Body of pancreas (tissue), 4 donors: ENCODE measurements at regions not wholly inside any gene's neighbourhood (a gene's known extent, or its start where the extent isn't known, plus 50 kb on each side); places are given as distances from the start of the nearest gene placed in this dataset.
"Not testable (repeated sequence)": the region's sequence is repeated elsewhere in the genome, so short reads cannot be mapped to it uniquely, and the experiment has no call there.

Source experiments
- ATAC-seq: fragments of 150-250 bp; one replicate; pipeline ENCODE4 v1.9.1; 2016
- DNase-seq, 4 donors: peaks; one replicate each; pipeline ENCODE4 v3.0.0-alpha.2; 2019
- H3K27ac ChIP-seq, 4 donors: fragments of 200-600 bp; sonication (generic); 1 replicate in 3 of 4; 2 replicates in 1 of 4; pipeline versions ENCODE4 v1.5.1 to v1.6.1; 2016 to 2019; ENCODE audit warnings: mild to moderate bottlenecking in 1 of 4, mixed read lengths in 1 of 4, moderate library complexity in 1 of 4
- H3K27me3 ChIP-seq, 2 donors: fragments of 200-600 bp; sonication (generic); one replicate each; pipeline ENCODE4 v1.6.0; 2016; ENCODE audit warnings: mild to moderate bottlenecking in 1 of 2
- H3K36me3 ChIP-seq, 2 donors: fragments of 200-600 bp; sonication (generic); replicated peaks in 1 of 2; 2 replicates each; pipeline ENCODE4 v1.5.1; 2016; ENCODE audit warnings: low read depth in 2 of 2; ENCODE audit not compliant: insufficient read depth in 1 of 2
- H3K4me1 ChIP-seq: fragments of 200-600 bp; sonication (generic); one replicate; pipeline ENCODE4 v1.6.0; 2016
- H3K4me3 ChIP-seq, 2 donors: fragments of 200-600 bp; sonication (generic); 1 replicate in 1 of 2; 2 replicates in 1 of 2; pipeline ENCODE4 v1.5.1; 2016 to 2019
- H3K9me3 ChIP-seq, 3 donors: fragments of 200-600 bp; sonication (generic); 1 replicate in 2 of 3; 2 replicates in 1 of 3; pipeline ENCODE4 v1.5.1; 2016
- POLR2A ChIP-seq, 3 donors: fragments of 450-650 bp; IDR thresholded peaks; one replicate each; pipeline ENCODE4 v1.6.1; 2016; ENCODE audit warnings: antibody characterized with exemption in 3 of 3, mild to moderate bottlenecking in 2 of 3
- WGBS, 2 donors: methylation state at CpG; one replicate each; pipeline ENCODE4 v1.1.5; 2017; 5-methylcytosine and 5-hydroxymethylcytosine counted together
- intact Hi-C: fragments of 100-400 bp; cut with DNase I; formaldehyde crosslinking; loops from one replicate; pipeline ENCODE4 v1.15.1; 2023
- TF ChIP-seq, protein P1 (sequence below), 7 experiments: fragments of 450-650 bp in 4 of 7; fragments of 200-600 bp in 3 of 7; sonication (generic) in 3 of 7; IDR thresholded peaks; one replicate each; pipeline ENCODE4 v1.5.1; 2016 to 2019; ENCODE audit warnings: antibody characterized with exemption in 7 of 7

DNA sequence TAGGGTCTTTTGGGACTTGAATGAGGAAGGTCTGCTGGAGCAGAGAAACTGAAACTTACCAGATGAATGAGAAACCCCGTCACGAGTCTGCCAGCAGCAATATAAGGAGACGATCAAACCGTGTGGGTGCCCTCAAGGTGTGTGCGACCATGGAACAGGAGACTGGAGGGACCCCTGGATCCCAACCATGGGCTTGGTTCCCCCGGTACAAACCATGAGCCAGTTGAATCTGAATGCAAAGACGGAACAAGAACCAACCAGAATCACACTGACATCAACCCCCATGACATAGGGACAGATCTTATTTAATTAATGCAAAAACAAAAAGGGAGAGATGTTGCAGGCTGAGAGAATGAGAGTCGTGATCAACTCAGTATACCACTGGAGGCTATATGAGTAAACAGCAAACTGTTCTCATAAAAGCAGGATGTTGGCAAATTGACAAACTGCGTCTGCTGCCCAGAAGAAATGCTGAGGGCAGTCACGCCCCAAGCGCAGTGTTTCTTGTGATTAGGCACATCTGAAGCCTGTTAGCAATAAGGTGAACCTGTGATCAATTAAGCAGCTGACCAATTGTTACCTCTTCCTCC is 475.5 kb upstream of the ACO1 start:
- no peaks in the 10 kb centered on the region for H3K36me3 ChIP-seq
- no peak overlapping the region for H3K27ac ChIP-seq
- H3K4me1 ChIP-seq = no peaks in the 10 kb centered on the region
- TF ChIP-seq POLR2A (IDR thresholded peaks at IDR 0.05) = no peak
- TF ChIP-seq, protein P1, sequence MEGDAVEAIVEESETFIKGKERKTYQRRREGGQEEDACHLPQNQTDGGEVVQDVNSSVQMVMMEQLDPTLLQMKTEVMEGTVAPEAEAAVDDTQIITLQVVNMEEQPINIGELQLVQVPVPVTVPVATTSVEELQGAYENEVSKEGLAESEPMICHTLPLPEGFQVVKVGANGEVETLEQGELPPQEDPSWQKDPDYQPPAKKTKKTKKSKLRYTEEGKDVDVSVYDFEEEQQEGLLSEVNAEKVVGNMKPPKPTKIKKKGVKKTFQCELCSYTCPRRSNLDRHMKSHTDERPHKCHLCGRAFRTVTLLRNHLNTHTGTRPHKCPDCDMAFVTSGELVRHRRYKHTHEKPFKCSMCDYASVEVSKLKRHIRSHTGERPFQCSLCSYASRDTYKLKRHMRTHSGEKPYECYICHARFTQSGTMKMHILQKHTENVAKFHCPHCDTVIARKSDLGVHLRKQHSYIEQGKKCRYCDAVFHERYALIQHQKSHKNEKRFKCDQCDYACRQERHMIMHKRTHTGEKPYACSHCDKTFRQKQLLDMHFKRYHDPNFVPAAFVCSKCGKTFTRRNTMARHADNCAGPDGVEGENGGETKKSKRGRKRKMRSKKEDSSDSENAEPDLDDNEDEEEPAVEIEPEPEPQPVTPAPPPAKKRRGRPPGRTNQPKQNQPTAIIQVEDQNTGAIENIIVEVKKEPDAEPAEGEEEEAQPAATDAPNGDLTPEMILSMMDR (IDR thresholded peaks at IDR 0.05) = no peak
- WGBS, 2 donors = 58 to 67% methylated on average over 11 of the region's 11 CpGs
- intact Hi-C loops = no loop called here
- DNase-seq (no peak), ATAC-seq (no peak)
- H3K9me3 ChIP-seq = no peaks in the 10 kb centered on the region
- no peak overlapping the region for H3K4me3 ChIP-seq
- H3K27me3 ChIP-seq = no peaks in the 10 kb centered on the region

DNA sequence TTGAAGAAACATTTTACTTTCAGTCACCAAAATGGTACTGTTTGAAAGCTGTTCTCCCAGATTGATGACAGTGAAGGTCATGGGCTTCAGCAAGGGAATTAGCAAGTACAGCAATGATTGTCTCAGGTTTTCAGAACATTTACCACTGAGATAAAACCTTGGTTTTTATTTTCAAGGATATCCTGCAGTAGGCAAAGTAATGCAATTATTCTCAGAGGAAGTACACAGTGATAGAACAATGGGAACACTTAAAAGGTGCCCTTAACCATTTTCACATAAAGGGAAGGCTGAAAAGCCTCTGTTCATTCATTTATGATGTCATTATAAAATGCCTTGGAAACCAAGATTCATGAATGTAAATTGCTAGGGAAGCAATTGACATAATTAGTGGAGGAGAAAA is 471.8 kb upstream of the ACO1 start:
- Histone ChIP-seq H3K27me3 (no peaks in the 10 kb centered on the region), H3K36me3 (no peaks in the 10 kb centered on the region), H3K9me3 (no peaks in the 10 kb centered on the region), H3K27ac (no peak overlapping the region), H3K4me3 (no peak overlapping the region), H3K4me1 (no peaks in the 10 kb centered on the region)
- no peak for DNase-seq
- no peak for ATAC-seq
- TF ChIP-seq, protein P1 (IDR thresholded peaks at IDR 0.05) = no peak
- no peak for TF ChIP-seq POLR2A (IDR thresholded peaks at IDR 0.05)
- intact Hi-C loops = no loop called here

DNA sequence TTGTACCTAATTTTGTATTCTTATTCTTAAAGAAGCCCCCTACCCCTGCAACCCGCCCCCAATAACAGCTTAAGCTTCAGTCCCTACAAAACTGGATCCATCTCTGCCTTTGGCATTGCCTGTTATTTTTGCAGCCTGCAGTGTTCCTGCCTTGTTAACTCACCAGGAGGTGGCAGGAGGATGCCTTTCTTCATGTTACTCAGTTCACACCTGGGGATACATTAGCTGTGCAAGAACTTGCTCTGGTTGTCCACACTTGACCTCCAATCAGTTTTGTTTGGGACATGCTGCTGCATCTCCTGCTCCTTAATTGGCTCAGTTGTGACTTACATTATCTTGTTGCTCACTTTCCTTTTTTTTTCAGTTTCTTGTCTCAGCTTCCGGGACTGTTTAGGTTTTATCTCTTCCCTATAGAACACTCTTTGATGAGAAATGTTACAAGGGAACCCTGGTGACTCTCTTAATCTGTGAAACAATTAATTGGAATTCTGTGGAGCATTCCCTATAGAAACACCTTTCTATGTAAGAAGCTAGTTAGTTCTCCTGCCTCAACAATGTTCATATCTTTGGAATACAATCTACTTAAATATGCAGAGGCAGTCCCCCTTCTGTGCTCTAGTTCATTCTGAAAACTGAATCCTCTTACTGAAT is 467.7 kb upstream of the ACO1 start:
- H3K27me3 ChIP-seq = no peaks in the 10 kb centered on the region
- 17 to 30% methylated on average over 2 of the region's 2 CpGs for WGBS, 2 donors
- no peaks in the 10 kb centered on the region for H3K36me3 ChIP-seq
- DNase-seq (no peak), ATAC-seq (no peak)
- TF ChIP-seq POLR2A (IDR thresholded peaks at IDR 0.05) = no peak
- TF ChIP-seq, protein P1 (IDR thresholded peaks at IDR 0.05) = no peak
- intact Hi-C loops = no loop called here
- no peak overlapping the region for H3K4me3 ChIP-seq
- no peaks in the 10 kb centered on the region for H3K4me1 ChIP-seq
- no peak overlapping the region for H3K27ac ChIP-seq
- no peaks in the 10 kb centered on the region for H3K9me3 ChIP-seq

DNA sequence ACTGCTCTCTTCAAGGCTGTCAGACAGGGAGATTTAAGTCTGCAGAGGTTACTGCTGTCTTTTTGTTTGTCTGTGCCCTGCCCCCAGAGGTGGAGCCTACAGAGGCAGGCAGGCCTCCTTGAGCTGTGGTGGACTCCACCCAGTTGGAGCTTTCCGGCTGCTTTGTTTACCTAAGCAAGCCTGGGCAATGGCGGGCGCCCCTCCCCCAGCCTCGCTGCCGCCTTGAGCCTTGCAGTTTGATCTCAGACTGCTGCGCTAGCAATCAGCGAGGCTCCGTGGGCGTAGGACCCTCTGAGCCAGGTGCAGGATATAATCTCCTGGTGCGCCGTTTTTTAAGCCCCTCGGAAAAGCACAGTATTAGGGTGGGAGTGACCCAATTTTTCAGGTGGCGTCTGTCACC is 446.7 kb upstream of the ACO1 start:
- WGBS, 2 donors = 80 to 88% methylated on average over 8 to 13 of the region's 13 CpGs
- ATAC-seq, H3K27ac ChIP-seq, H3K4me3 ChIP-seq, intact Hi-C loops, H3K36me3 ChIP-seq, H3K27me3 ChIP-seq, H3K9me3 ChIP-seq, H3K4me1 ChIP-seq, DNase-seq: not testable (repeated sequence)

DNA sequence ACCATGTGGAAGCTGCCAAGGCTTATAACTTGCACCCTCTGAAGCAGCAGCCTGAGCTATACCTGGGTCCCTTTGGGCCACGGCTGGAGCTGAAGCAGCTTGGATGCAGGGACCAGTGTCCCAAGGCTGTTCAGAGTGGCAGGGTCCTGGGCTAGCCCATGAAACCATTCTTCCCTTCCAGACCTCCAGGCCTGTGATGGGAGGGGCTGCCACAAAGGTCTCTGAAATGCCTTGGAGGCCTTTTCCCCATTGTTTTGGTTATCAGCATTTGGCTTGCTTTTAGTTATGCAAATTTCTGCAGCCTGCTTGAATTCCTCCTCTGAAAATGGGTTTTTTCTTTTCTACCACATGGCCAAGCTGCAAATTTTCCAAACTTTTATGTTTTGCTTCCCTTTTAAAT is 433.7 kb upstream of the ACO1 start:
- H3K4me1 ChIP-seq = no peaks in the 10 kb centered on the region
- ATAC-seq (no peak), DNase-seq (no peak)
- intact Hi-C loops = no loop called here
- H3K36me3 ChIP-seq = no peaks in the 10 kb centered on the region
- H3K27me3 ChIP-seq = no peaks in the 10 kb centered on the region
- 13 to 50% methylated on average over 1 of the region's 1 CpG for WGBS, 2 donors
- no peak for TF ChIP-seq POLR2A (IDR thresholded peaks at IDR 0.05)
- TF ChIP-seq, protein P1 (IDR thresholded peaks at IDR 0.05) = no peak
- H3K27ac ChIP-seq = no peak overlapping the region
- no peak overlapping the region for H3K4me3 ChIP-seq
- H3K9me3 ChIP-seq = peaks cover 0 to 3% (median 0%) of the 10 kb centered on the region in 3 donors
